PFSK-1 (cell line): ENCODE measurements at regions not wholly inside any gene's neighbourhood (a gene's known extent, or its start where the extent isn't known, plus 50 kb on each side); places are given as distances from the start of the nearest gene placed in this dataset.

ENCODE experiments used
- POLR2AphosphoS5 ChIP-seq: IDR thresholded peaks from 2 replicates; pipeline ENCODE4 v1.6.1; 2012; ENCODE audit warnings: low read depth, mild to moderate bottlenecking, control low read depth, low read length, moderate library complexity
- TAF1 ChIP-seq: IDR thresholded peaks from 2 replicates; pipeline ENCODE4 v1.6.1; 2012; ENCODE audit warnings: low read length, control low read depth, borderline replicate concordance; ENCODE audit not compliant: insufficient read depth

DNA sequence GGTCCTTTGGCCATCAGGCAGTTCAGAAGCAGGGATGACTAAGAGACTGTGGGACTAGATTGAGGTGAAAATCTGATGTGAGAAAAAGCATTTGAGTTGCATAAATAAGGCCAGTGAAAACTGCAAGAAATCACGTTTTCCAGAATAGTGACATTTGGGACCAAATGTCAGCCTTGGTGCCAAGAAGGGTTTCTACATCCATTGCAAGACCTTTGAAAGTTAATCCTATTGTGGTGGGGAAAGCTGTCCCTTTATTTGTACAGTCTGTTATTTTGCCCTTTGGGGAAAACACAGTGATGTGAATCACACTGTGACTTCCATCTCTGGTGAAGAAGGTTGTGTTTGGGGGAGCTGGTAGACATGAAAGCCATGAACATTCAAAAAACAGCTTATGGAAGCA lies 153.5 kb upstream of the SIX2 start:
- TF ChIP-seq POLR2AphosphoS5 (no peak), TAF1 (no peak)
